Transverse colon (tissue), 3 donors: ENCODE measurements at regions not wholly inside any gene's neighbourhood (a gene's known extent, or its start where the extent isn't known, plus 50 kb on each side); places are given as distances from the start of the nearest gene placed in this dataset.

Experiments
- POLR2A ChIP-seq: fragments of 450-650 bp; IDR thresholded peaks from one replicate; pipeline ENCODE4 v1.6.1; 2016; ENCODE audit warnings: antibody characterized with exemption, mild to moderate bottlenecking, moderate library complexity
- TF ChIP-seq, protein P1 (sequence below), 5 experiments: fragments of 200-600 bp in 3 of 5; fragments of 450-650 bp in 2 of 5; sonication (generic) in 3 of 5; IDR thresholded peaks; 1 replicate in 2 of 5; 2 replicates in 3 of 5; pipeline ENCODE4 v1.5.1; 2016 to 2017; ENCODE audit warnings: antibody characterized with exemption in 5 of 5, inconsistent platforms in 3 of 5, mild to moderate bottlenecking in 2 of 5, moderate library complexity in 1 of 5

DNA sequence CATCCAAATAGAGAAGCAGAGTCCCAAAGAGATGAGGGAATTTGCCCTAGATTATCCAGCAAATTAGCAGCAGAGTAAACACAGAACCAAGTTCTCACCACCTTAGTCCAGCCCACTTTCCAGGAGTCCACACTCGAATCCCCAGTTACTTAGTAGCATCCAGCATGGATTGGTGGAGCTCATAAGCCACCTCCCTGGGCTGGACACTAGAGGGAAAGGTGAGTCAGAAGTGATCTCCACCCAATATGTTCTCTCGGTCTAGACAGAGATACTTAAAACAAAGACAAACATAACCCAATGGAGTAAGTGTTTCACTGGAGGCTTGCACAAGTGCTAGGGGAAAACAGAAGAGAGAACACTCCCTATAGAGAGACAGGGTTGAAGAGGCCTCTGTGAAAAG, 105.1 kb upstream of the CPEB2 start:
- TF ChIP-seq, protein P1, sequence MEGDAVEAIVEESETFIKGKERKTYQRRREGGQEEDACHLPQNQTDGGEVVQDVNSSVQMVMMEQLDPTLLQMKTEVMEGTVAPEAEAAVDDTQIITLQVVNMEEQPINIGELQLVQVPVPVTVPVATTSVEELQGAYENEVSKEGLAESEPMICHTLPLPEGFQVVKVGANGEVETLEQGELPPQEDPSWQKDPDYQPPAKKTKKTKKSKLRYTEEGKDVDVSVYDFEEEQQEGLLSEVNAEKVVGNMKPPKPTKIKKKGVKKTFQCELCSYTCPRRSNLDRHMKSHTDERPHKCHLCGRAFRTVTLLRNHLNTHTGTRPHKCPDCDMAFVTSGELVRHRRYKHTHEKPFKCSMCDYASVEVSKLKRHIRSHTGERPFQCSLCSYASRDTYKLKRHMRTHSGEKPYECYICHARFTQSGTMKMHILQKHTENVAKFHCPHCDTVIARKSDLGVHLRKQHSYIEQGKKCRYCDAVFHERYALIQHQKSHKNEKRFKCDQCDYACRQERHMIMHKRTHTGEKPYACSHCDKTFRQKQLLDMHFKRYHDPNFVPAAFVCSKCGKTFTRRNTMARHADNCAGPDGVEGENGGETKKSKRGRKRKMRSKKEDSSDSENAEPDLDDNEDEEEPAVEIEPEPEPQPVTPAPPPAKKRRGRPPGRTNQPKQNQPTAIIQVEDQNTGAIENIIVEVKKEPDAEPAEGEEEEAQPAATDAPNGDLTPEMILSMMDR (IDR thresholded peaks at IDR 0.05), result no peak
- TF ChIP-seq POLR2A, result no peak
